SH-SY5Y (cell line): ENCODE measurements at regions not wholly inside any gene's neighbourhood (a gene's known extent, or its start where the extent isn't known, plus 50 kb on each side); places are given as distances from the start of the nearest gene placed in this dataset.

Experiments used
- GATA2 ChIP-seq: IDR thresholded peaks from 2 replicates; pipeline ENCODE4 v1.6.1; 2011; ENCODE audit warnings: mild to moderate bottlenecking, low read depth, low read length
- GATA3 ChIP-seq: IDR thresholded peaks from 2 replicates; pipeline ENCODE4 v1.6.1; 2011; ENCODE audit warnings: low read depth, mild to moderate bottlenecking, low read length, moderate library complexity

- TF ChIP-seq GATA3 (no peak), GATA2 (no peak)
Observed at GRCh38 chr3:148332509-148332908, 365.2 kb upstream of the AGTR1 start.

- TF ChIP-seq GATA2 = no peak
- TF ChIP-seq GATA3 = no peak
Observed at GRCh38 chr3:148333091-148333490, 364.6 kb upstream of the AGTR1 start.

- TF ChIP-seq GATA2 (no peak), GATA3 (no peak)
Observed at GRCh38 chr3:148335612-148336011, 362.1 kb upstream of the AGTR1 start.

- TF ChIP-seq GATA2 (no peak), GATA3 (no peak)
Observed at GRCh38 chr3:148343416-148343815, 354.3 kb upstream of the AGTR1 start.

GRCh38 chr3:148344521-148344920 lies 353.2 kb upstream of the AGTR1 start:
- TF ChIP-seq GATA3 = no peak
- TF ChIP-seq GATA2 = no peak

- TF ChIP-seq GATA2 (no peak), GATA3 (no peak)
Observed at GRCh38 chr3:148360051-148360450, 337.7 kb upstream of the AGTR1 start.

GRCh38 chr3:148366743-148367410 lies 330.8 kb upstream of the AGTR1 start:
- TF ChIP-seq GATA2 (no peak), GATA3 (no peak)

- TF ChIP-seq GATA2 (no peak), GATA3 (no peak)
Observed at GRCh38 chr3:148367756-148368155, 329.9 kb upstream of the AGTR1 start.

GRCh38 chr3:148369381-148369780 lies 328.3 kb upstream of the AGTR1 start:
- no peak for TF ChIP-seq GATA2

- TF ChIP-seq GATA2 = no peak
- TF ChIP-seq GATA3 = no peak
Observed at GRCh38 chr3:148372206-148372875, 325.4 kb upstream of the AGTR1 start.

- TF ChIP-seq GATA3 (no peak), GATA2 (no peak)
Observed at GRCh38 chr3:148373961-148374360, 323.7 kb upstream of the AGTR1 start.

GRCh38 chr3:148379763-148380382 lies 317.8 kb upstream of the AGTR1 start:
- TF ChIP-seq GATA3 = no peak
- no peak for TF ChIP-seq GATA2

GRCh38 chr3:148381051-148381450 lies 316.7 kb upstream of the AGTR1 start:
- TF ChIP-seq GATA2 (no peak), GATA3 (no peak)

- TF ChIP-seq GATA3 = no peak
- TF ChIP-seq GATA2 = no peak
Observed at GRCh38 chr3:148389916-148390315, 307.8 kb upstream of the AGTR1 start.

- TF ChIP-seq GATA2 (no peak), GATA3 (no peak)
Observed at GRCh38 chr3:148395821-148396220, 301.9 kb upstream of the AGTR1 start.

- TF ChIP-seq GATA3 = no peak
- TF ChIP-seq GATA2 = no peak
Observed at GRCh38 chr3:148400754-148401153, 296.9 kb upstream of the AGTR1 start.
